ENCODE measurements at regions not wholly inside any gene's neighbourhood (a gene's known extent, or its start where the extent isn't known, plus 50 kb on each side); places are given as distances from the start of the nearest gene placed in this dataset.
"Not testable (repeated sequence)": the region's sequence is repeated elsewhere in the genome, so short reads cannot be mapped to it uniquely, and the experiment has no call there.

- DNase-seq, result no peak
Observed at GRCh38 chr13:112174476-112175110, 107.6 kb downstream of the SOX1 start.

- no peak for DNase-seq
Observed at GRCh38 chr13:112175162-112176075, 108.5 kb downstream of the SOX1 start.

- not testable (repeated sequence) for DNase-seq
Observed at GRCh38 chr13:112176141-112177119, 109.5 kb downstream of the SOX1 start.

GRCh38 chr13:112177450-112178288, 110.7 kb downstream of the SOX1 start:
- no peak for DNase-seq

GRCh38 chr13:112178769-112179168, 111.8 kb downstream of the SOX1 start:
- DNase-seq, result no peak

- DNase-seq, result no peak
Observed at GRCh38 chr13:112179421-112179820, 112.5 kb downstream of the SOX1 start.

- no peak for DNase-seq
Observed at GRCh38 chr13:112179995-112180394, 113.0 kb downstream of the SOX1 start.

GRCh38 chr13:112181336-112182067, 114.6 kb downstream of the SOX1 start:
- DNase-seq, result no peak

GRCh38 chr13:112182251-112182650, 115.3 kb downstream of the SOX1 start:
- no peak for DNase-seq

GRCh38 chr13:112182846-112183531, 116.0 kb downstream of the SOX1 start:
- DNase-seq, result no peak

GRCh38 chr13:112183532-112184090, 116.7 kb downstream of the SOX1 start:
- DNase-seq, result no peak

GRCh38 chr13:112184261-112184660, 117.3 kb downstream of the SOX1 start:
- no peak for DNase-seq

GRCh38 chr13:112184851-112185371, 118.0 kb downstream of the SOX1 start:
- DNase-seq, result no peak

- DNase-seq, result no peak
Observed at GRCh38 chr13:112185466-112185865, 118.5 kb downstream of the SOX1 start.

GRCh38 chr13:112186091-112186490, 119.1 kb downstream of the SOX1 start:
- DNase-seq, result no peak

GRCh38 chr13:112187527-112188297, 120.8 kb downstream of the SOX1 start:
- DNase-seq, result no peak

- DNase-seq, result no peak
Observed at GRCh38 chr13:112188298-112188610, 121.3 kb downstream of the SOX1 start.

- no peak for DNase-seq
Observed at GRCh38 chr13:112193463-112194166, 126.7 kb downstream of the SOX1 start.

- no peak for DNase-seq
Observed at GRCh38 chr13:112194167-112194530, 127.2 kb downstream of the SOX1 start.
